DOHH2 (cell line): ENCODE measurements at regions not wholly inside any gene's neighbourhood (a gene's known extent, or its start where the extent isn't known, plus 50 kb on each side); places are given as distances from the start of the nearest gene placed in this dataset.
"Not testable (repeated sequence)": the region's sequence is repeated elsewhere in the genome, so short reads cannot be mapped to it uniquely, and the experiment has no call there.

Source experiments
- H3F3A ChIP-seq: fragments of 200-600 bp; sonication (generic), shearing (Covaris generic); 2 replicates; pipeline ENCODE4 v1.6.0; 2016; ENCODE audit warnings: antibody characterized with exemption, mild to moderate bottlenecking; ENCODE audit not compliant: control insufficient read depth, insufficient read depth
- H3K27ac ChIP-seq: fragments of 200-600 bp; sonication (generic); 2 replicates; pipeline ENCODE4 v1.5.1; 2014; ENCODE audit warnings: low read depth, mild to moderate bottlenecking, low read length, moderate library complexity
- H3K27me3 ChIP-seq: fragments of 200-600 bp; sonication (generic); 2 replicates; pipeline ENCODE4 v1.6.1; 2014; ENCODE audit warnings: mild to moderate bottlenecking, low read length, mixed read lengths; ENCODE audit not compliant: control insufficient read depth
- H3K36me3 ChIP-seq: fragments of 200-600 bp; sonication (generic); 2 replicates; pipeline ENCODE4 v1.6.1; 2014; ENCODE audit warnings: mild to moderate bottlenecking, low read length, moderate library complexity, mixed read lengths; ENCODE audit not compliant: control insufficient read depth
- H3K4me1 ChIP-seq: fragments of 200-600 bp; sonication (generic); 2 replicates; pipeline ENCODE4 v1.6.1; 2014; ENCODE audit warnings: mild to moderate bottlenecking, low read length, mixed read lengths; ENCODE audit not compliant: control insufficient read depth
- H3K4me2 ChIP-seq: fragments of 200-600 bp; sonication (generic); 2 replicates; pipeline ENCODE4 v1.6.0; 2014; ENCODE audit warnings: mild to moderate bottlenecking, low read length, moderate library complexity
- H3K4me3 ChIP-seq: fragments of 200-600 bp; sonication (generic); 2 replicates; pipeline ENCODE4 v1.5.1; 2014; ENCODE audit warnings: mild to moderate bottlenecking, low read length, mixed read lengths
- H3K79me2 ChIP-seq: fragments of 200-600 bp; sonication (generic); 2 replicates; pipeline ENCODE4 v1.6.1; 2014; ENCODE audit warnings: mild to moderate bottlenecking, low read length, mixed read lengths; ENCODE audit not compliant: control insufficient read depth
- H3K9me2 ChIP-seq: fragments of 200-600 bp; sonication (generic); replicated peaks from 2 replicates; pipeline ENCODE4 v1.6.1; 2014; ENCODE audit warnings: mild to moderate bottlenecking, low read length, mixed read lengths; ENCODE audit not compliant: control insufficient read depth
- H3K9me3 ChIP-seq: fragments of 200-600 bp; sonication (generic); 2 replicates; pipeline ENCODE4 v1.6.1; 2014; ENCODE audit warnings: antibody characterized with exemption, low read length, mixed read lengths; ENCODE audit not compliant: control insufficient read depth, insufficient read depth
- H4K20me1 ChIP-seq: fragments of 200-600 bp; sonication (generic); 2 replicates; pipeline ENCODE4 v1.6.0; 2014; ENCODE audit warnings: low read depth, mild to moderate bottlenecking, antibody characterized with exemption, low read length, moderate library complexity; ENCODE audit not compliant: control insufficient read depth, insufficient read depth
- CTCF ChIP-seq: fragments of 200-600 bp; sonication (generic); IDR thresholded peaks from one replicate; pipeline ENCODE4 v1.5.1; 2014; ENCODE audit warnings: antibody characterized with exemption, mild to moderate bottlenecking, low read depth, low read length; ENCODE audit not compliant: poor library complexity, severe bottlenecking
- EZH2phosphoT487 ChIP-seq: fragments of 200-600 bp; sonication (generic); IDR thresholded peaks from 2 replicates; pipeline ENCODE4 v1.6.1; 2017; ENCODE audit warnings: borderline replicate concordance, mild to moderate bottlenecking, antibody characterized with exemption, low read length, moderate library complexity, mixed read lengths

DNA sequence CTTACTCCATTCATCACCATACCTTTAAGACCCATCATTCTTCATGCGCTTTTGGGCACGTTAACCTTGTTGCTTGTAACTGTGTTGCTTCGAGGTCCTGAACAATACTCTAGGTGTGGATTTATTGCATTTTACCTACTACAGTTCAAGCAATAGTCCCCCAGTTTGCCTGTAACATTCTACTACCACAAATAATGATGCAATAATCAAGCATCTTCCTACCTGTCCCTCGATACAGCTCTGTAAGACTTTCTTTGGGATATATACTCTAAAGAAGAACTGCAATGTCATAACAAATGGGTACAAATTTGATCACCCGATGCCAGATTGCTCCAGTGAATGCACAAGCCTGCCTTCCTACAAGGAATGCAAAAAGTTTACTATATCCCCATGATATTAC is 1342.6 kb upstream of the GJE1 start:
- Histone ChIP-seq H3K4me2 (no peak overlapping the region), H3K79me2 (no peaks in the 10 kb centered on the region)

DNA sequence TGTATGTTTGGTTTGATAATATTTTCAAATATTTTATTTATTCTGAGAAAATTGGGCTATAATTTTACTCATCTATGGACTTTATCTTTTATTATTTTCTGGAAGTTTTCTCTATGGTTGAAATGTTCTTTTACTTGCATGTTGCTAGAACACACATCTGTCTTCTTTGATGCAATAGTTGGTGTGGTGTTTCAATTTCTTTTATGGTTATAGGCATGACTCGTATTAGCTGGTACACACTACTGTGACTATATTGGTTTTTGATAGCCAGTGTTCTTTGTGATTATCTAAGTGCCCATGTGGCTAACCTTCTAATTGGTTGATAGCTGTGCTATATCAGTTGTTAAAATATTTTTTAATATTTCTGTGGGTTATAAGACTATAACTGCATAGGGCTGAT is 1343.3 kb upstream of the GJE1 start:
- H4K20me1 ChIP-seq, result no peaks in the 10 kb centered on the region
- no peak overlapping the region for H3K27ac ChIP-seq
- H3F3A ChIP-seq, result no peaks in the 10 kb centered on the region
- no peaks in the 10 kb centered on the region for H3K9me3 ChIP-seq
- H3K27me3 ChIP-seq, result no peaks in the 10 kb centered on the region
- no peaks in the 10 kb centered on the region for H3K9me2 ChIP-seq
- H3K4me1 ChIP-seq, result no peaks in the 10 kb centered on the region
- no peak overlapping the region for H3K4me2 ChIP-seq
- no peaks in the 10 kb centered on the region for H3K36me3 ChIP-seq
- TF ChIP-seq EZH2phosphoT487, result no peak
- TF ChIP-seq CTCF, result no peak
- no peak overlapping the region for H3K4me3 ChIP-seq
- no peaks in the 10 kb centered on the region for H3K79me2 ChIP-seq

More for the DNA sequence above, 1342.6 kb upstream of the GJE1 start:
- Histone ChIP-seq H3K27me3 (no peaks in the 10 kb centered on the region), H3F3A (no peaks in the 10 kb centered on the region), H3K4me3 (no peak overlapping the region), H4K20me1 (no peaks in the 10 kb centered on the region), H3K9me2 (no peaks in the 10 kb centered on the region), H3K27ac (no peak overlapping the region), H3K4me1 (no peaks in the 10 kb centered on the region), H3K36me3 (no peaks in the 10 kb centered on the region), H3K9me3 (no peaks in the 10 kb centered on the region)
- TF ChIP-seq CTCF (no peak), EZH2phosphoT487 (no peak)

GRCh38 chr6:140785926-140786325 is 1346.8 kb upstream of the GJE1 start:
- Histone ChIP-seq H3K4me3 (no peak overlapping the region), H3K9me2 (no peaks in the 10 kb centered on the region), H3K27me3 (no peaks in the 10 kb centered on the region), H3K4me1 (no peaks in the 10 kb centered on the region), H3K4me2 (no peak overlapping the region), H3K36me3 (no peaks in the 10 kb centered on the region), H3K9me3 (no peaks in the 10 kb centered on the region), H3F3A (no peaks in the 10 kb centered on the region), H3K27ac (no peak overlapping the region), H3K79me2 (no peaks in the 10 kb centered on the region), H4K20me1 (no peaks in the 10 kb centered on the region)
- TF ChIP-seq CTCF (no peak), EZH2phosphoT487 (no peak)

DNA sequence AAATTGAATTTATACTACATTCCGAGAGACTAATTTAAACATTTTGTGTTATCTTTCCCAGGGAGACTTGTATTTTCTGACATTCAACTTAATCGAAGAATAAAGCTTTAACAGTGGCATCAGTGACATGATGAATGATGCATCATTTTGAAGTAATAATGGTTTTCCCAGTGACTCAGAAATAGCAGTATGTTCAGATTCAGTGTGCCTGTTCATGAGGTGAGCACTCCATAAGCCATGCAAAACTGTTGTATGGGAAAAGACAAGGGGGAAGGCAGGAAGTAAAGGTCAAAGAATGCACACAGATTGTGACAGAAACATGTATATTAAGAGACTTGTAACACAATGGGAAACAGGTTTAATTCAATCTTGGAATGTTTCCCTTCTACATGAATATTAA is 1348.2 kb upstream of the GJE1 start:
- Histone ChIP-seq H3K36me3 (no peaks in the 10 kb centered on the region), H3K9me2 (no peaks in the 10 kb centered on the region), H3K4me3 (no peak overlapping the region), H4K20me1 (no peaks in the 10 kb centered on the region), H3K79me2 (no peaks in the 10 kb centered on the region), H3K4me2 (no peak overlapping the region), H3K9me3 (no peaks in the 10 kb centered on the region), H3K4me1 (no peaks in the 10 kb centered on the region), H3K27ac (no peak overlapping the region), H3F3A (no peaks in the 10 kb centered on the region), H3K27me3 (no peaks in the 10 kb centered on the region)
- TF ChIP-seq CTCF, result no peak
- no peak for TF ChIP-seq EZH2phosphoT487

DNA sequence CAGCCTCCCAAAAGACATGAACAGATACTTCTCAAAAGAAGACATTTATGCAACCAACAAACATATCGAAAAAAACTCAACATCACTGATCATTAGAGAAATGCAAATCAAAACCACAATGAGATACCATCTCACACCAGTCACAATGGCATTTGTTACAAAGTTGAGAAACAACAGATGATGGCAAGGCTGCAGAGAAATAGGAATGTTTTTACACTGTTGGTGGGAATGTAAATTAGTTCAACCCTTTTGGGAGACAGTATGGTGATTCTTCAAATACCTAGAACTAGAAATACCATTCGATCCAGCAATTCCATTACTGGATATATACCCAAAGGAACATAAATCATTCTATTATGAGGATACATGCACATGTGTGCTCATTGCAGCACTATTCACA is 1349.2 kb upstream of the GJE1 start:
- H3K27me3 ChIP-seq, H3K27ac ChIP-seq, H3K4me3 ChIP-seq, H3K9me3 ChIP-seq, H4K20me1 ChIP-seq, H3K36me3 ChIP-seq, H3K9me2 ChIP-seq, H3K4me1 ChIP-seq, H3K4me2 ChIP-seq, H3K79me2 ChIP-seq, H3F3A ChIP-seq: not testable (repeated sequence)
